ENCODE measurements at regions not wholly inside any gene's neighbourhood (a gene's known extent, or its start where the extent isn't known, plus 50 kb on each side); places are given as distances from the start of the nearest gene placed in this dataset.

- no peak for DNase-seq (ENCODE audit: low read depth in 1 of 2, low spot score in 2 of 2)
- no peaks in the 10 kb centered on the region for H3K36me3 ChIP-seq
- no peaks in the 10 kb centered on the region for H3K4me1 ChIP-seq (replicated peaks)
- H3K27ac ChIP-seq = no peak overlapping the region
- H3K27me3 ChIP-seq (replicated peaks) = no peaks in the 10 kb centered on the region; the same call in 1 of the 2 replicates
- H3K4me3 ChIP-seq = no peak overlapping the region
- no peaks in the 10 kb centered on the region for H3K9me3 ChIP-seq (replicated peaks)
Observed at GRCh38 chr4:82232891-82233290, 140.9 kb downstream of the HNRNPD start.

- H3K27ac ChIP-seq = no peak overlapping the region
- H3K36me3 ChIP-seq = no peaks in the 10 kb centered on the region
- H3K9me3 ChIP-seq (replicated peaks) = no peaks in the 10 kb centered on the region
Observed at GRCh38 chr4:82231806-82232205, 142.0 kb downstream of the HNRNPD start.

GRCh38 chr4:82230306-82230705, 143.5 kb downstream of the HNRNPD start:
- Histone ChIP-seq H3K9me3 (replicated peaks) (no peaks in the 10 kb centered on the region), H3K36me3 (no peaks in the 10 kb centered on the region), H3K4me3 (no peak overlapping the region), H3K27me3 (replicated peaks) (no peaks in the 10 kb centered on the region; the same call in 1 of the 2 replicates), H3K27ac (no peak overlapping the region), H3K4me1 (replicated peaks) (no peaks in the 10 kb centered on the region)
- no peak for DNase-seq (ENCODE audit: low read depth in 1 of 2, low spot score in 2 of 2)

More at GRCh38 chr4:82231806-82232205, 142.0 kb downstream of the HNRNPD start:
- no peak for DNase-seq (ENCODE audit: low read depth in 1 of 2, low spot score in 2 of 2)
- H3K4me3 ChIP-seq = no peak overlapping the region
- no peaks in the 10 kb centered on the region; the same call in 1 of the 2 replicates for H3K27me3 ChIP-seq (replicated peaks)
- no peaks in the 10 kb centered on the region for H3K4me1 ChIP-seq (replicated peaks)

- H3K27ac ChIP-seq = no peak overlapping the region
- no peaks in the 10 kb centered on the region for H3K4me1 ChIP-seq (replicated peaks)
- DNase-seq (ENCODE audit: low read depth in 1 of 2, low spot score in 2 of 2) = no peak
- H3K9me3 ChIP-seq (replicated peaks) = no peaks in the 10 kb centered on the region
- H3K4me3 ChIP-seq = no peak overlapping the region
- no peaks in the 10 kb centered on the region for H3K36me3 ChIP-seq
- H3K27me3 ChIP-seq (replicated peaks) = no peaks in the 10 kb centered on the region; the same call in 1 of the 2 replicates
Observed at GRCh38 chr4:82225030-82225429, 148.8 kb downstream of the HNRNPD start.

GRCh38 chr4:82223715-82224114, 150.1 kb downstream of the HNRNPD start:
- no peaks in the 10 kb centered on the region for H3K4me1 ChIP-seq (replicated peaks)
- DNase-seq (ENCODE audit: low read depth in 1 of 2, low spot score in 2 of 2) = no peak
- no peaks in the 10 kb centered on the region for H3K36me3 ChIP-seq
- H3K27me3 ChIP-seq (replicated peaks) = no peaks in the 10 kb centered on the region; the same call in 1 of the 2 replicates
- H3K9me3 ChIP-seq (replicated peaks) = no peaks in the 10 kb centered on the region
- H3K4me3 ChIP-seq = no peak overlapping the region
- no peak overlapping the region for H3K27ac ChIP-seq

GRCh38 chr4:82219346-82219745, 154.4 kb downstream of the HNRNPD start:
- Histone ChIP-seq H3K9me3 (replicated peaks) (no peaks in the 10 kb centered on the region), H3K4me1 (replicated peaks) (no peaks in the 10 kb centered on the region), H3K27ac (no peak overlapping the region), H3K4me3 (no peak overlapping the region), H3K36me3 (no peaks in the 10 kb centered on the region), H3K27me3 (replicated peaks) (peaks cover 3% of the 10 kb centered on the region; the same call in 1 of the 2 replicates)
- DNase-seq (ENCODE audit: low read depth in 1 of 2, low spot score in 2 of 2) = no peak

- Histone ChIP-seq H3K27me3 (replicated peaks) (peaks cover 3% of the 10 kb centered on the region; the same call in 1 of the 2 replicates), H3K27ac (no peak overlapping the region), H3K36me3 (no peaks in the 10 kb centered on the region), H3K4me3 (no peak overlapping the region), H3K4me1 (replicated peaks) (no peaks in the 10 kb centered on the region), H3K9me3 (replicated peaks) (no peaks in the 10 kb centered on the region)
- no peak for DNase-seq (ENCODE audit: low read depth in 1 of 2, low spot score in 2 of 2)
Observed at GRCh38 chr4:82217986-82218715, 155.6 kb downstream of the HNRNPD start.

- Histone ChIP-seq H3K36me3 (no peaks in the 10 kb centered on the region), H3K4me1 (replicated peaks) (no peaks in the 10 kb centered on the region), H3K4me3 (no peak overlapping the region), H3K27ac (no peak overlapping the region), H3K27me3 (replicated peaks) (peaks cover 3% of the 10 kb centered on the region; the same call in 1 of the 2 replicates), H3K9me3 (replicated peaks) (no peaks in the 10 kb centered on the region)
- DNase-seq (ENCODE audit: low read depth in 1 of 2, low spot score in 2 of 2) = no peak
Observed at GRCh38 chr4:82216219-82216618, 157.6 kb downstream of the HNRNPD start.

GRCh38 chr4:82215800-82216199, 158.0 kb downstream of the HNRNPD start:
- DNase-seq (ENCODE audit: low read depth in 1 of 2, low spot score in 2 of 2) = no peak
- no peaks in the 10 kb centered on the region for H3K4me1 ChIP-seq (replicated peaks)
- no peak overlapping the region for H3K27ac ChIP-seq
- no peaks in the 10 kb centered on the region for H3K9me3 ChIP-seq (replicated peaks)
- H3K4me3 ChIP-seq = no peak overlapping the region
- H3K36me3 ChIP-seq = no peaks in the 10 kb centered on the region
- H3K27me3 ChIP-seq (replicated peaks) = peaks cover 3% of the 10 kb centered on the region; the same call in 1 of the 2 replicates

- Histone ChIP-seq H3K9me3 (replicated peaks) (no peaks in the 10 kb centered on the region), H3K4me1 (replicated peaks) (no peaks in the 10 kb centered on the region), H3K27me3 (replicated peaks) (peaks cover 3% of the 10 kb centered on the region; the same call in 1 of the 2 replicates), H3K4me3 (no peak overlapping the region), H3K36me3 (no peaks in the 10 kb centered on the region), H3K27ac (no peak overlapping the region)
- DNase-seq (ENCODE audit: low read depth in 1 of 2, low spot score in 2 of 2) = no peak
Observed at GRCh38 chr4:82215039-82215438, 158.8 kb downstream of the HNRNPD start.

- Histone ChIP-seq H3K9me3 (replicated peaks) (no peaks in the 10 kb centered on the region), H3K4me3 (no peak overlapping the region), H3K27ac (no peak overlapping the region), H3K36me3 (no peaks in the 10 kb centered on the region), H3K4me1 (replicated peaks) (no peaks in the 10 kb centered on the region), H3K27me3 (replicated peaks) (peaks cover 3% of the 10 kb centered on the region; the same call in 1 of the 2 replicates)
- no peak for DNase-seq (ENCODE audit: low read depth in 1 of 2, low spot score in 2 of 2)
Observed at GRCh38 chr4:82213485-82214417, 160.0 kb downstream of the HNRNPD start.

GRCh38 chr4:82201805-82202641, 171.8 kb downstream of the HNRNPD start:
- DNase-seq (ENCODE audit: low read depth in 1 of 2, low spot score in 2 of 2) = peak in 1 of 2 experiments; percentile 20
- Histone ChIP-seq H3K9me3 (replicated peaks) (no peaks in the 10 kb centered on the region), H3K27me3 (replicated peaks) (no peaks in the 10 kb centered on the region; the same call in 1 of the 2 replicates), H3K4me1 (replicated peaks) (no peaks in the 10 kb centered on the region), H3K4me3 (no peak overlapping the region), H3K27ac (no peak overlapping the region), H3K36me3 (no peaks in the 10 kb centered on the region)

- Histone ChIP-seq H3K9me3 (replicated peaks) (no peaks in the 10 kb centered on the region), H3K4me3 (no peak overlapping the region), H3K27ac (no peak overlapping the region), H3K27me3 (replicated peaks) (no peaks in the 10 kb centered on the region; the same call in 1 of the 2 replicates), H3K4me1 (replicated peaks) (no peaks in the 10 kb centered on the region), H3K36me3 (no peaks in the 10 kb centered on the region)
- no peak for DNase-seq (ENCODE audit: low read depth in 1 of 2, low spot score in 2 of 2)
Observed at GRCh38 chr4:82201303-82201702, 172.5 kb downstream of the HNRNPD start.
